ENCODE measurements at regions not wholly inside any gene's neighbourhood (a gene's known extent, or its start where the extent isn't known, plus 50 kb on each side); places are given as distances from the start of the nearest gene placed in this dataset.
"Not testable (repeated sequence)": the region's sequence is repeated elsewhere in the genome, so short reads cannot be mapped to it uniquely, and the experiment has no call there.

DNA sequence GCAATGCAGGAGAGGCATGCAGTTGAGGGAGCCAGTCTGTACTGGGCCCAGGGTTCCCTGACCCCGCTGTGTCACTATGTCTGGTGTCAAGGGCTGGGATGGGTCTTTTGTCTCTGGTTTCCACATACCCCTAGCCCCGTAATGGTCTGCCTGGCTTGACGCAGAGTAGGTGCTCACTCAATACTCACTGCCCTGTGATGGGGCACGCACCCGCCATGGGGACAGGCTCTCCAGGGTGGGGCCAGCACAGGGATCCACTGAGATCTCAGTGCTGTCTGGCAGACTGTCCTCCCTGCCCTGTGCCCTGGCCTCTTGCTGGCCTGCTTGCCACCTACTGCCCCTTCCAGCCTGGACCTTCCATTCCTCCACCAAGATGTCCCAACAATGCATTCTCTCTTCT is 101.7 kb upstream of the CD82 start:
- peaks cover 4% of the 10 kb centered on the region for H3K36me3 Mint-ChIP-seq
- H3K4me3 Mint-ChIP-seq, result no peak overlapping the region
- DNase-seq (ENCODE audit: low spot score in 2 of 2) (no peak), ATAC-seq (ENCODE audit: low read depth) (no peak)
- H3K9me3 Mint-ChIP-seq, result peaks cover 5% of the 10 kb centered on the region
- no peak overlapping the region for H3K27ac Mint-ChIP-seq
- H3K27me3 Mint-ChIP-seq, result peaks cover 10% of the 10 kb centered on the region
- H3K4me1 Mint-ChIP-seq, result no peaks in the 10 kb centered on the region

GRCh38 chr11:44464741-44465140 is 100.7 kb upstream of the CD82 start:
- Mint-ChIP-seq H3K4me1 (no peaks in the 10 kb centered on the region), H3K4me3 (no peak overlapping the region), H3K27ac (no peak overlapping the region), H3K36me3 (peaks cover 4% of the 10 kb centered on the region), H3K27me3 (peaks cover 12% of the 10 kb centered on the region), H3K9me3 (peaks cover 5% of the 10 kb centered on the region)
- ATAC-seq (ENCODE audit: low read depth), result no peak
- DNase-seq (ENCODE audit: low spot score in 2 of 2), result no peak

GRCh38 chr11:44466531-44467205 is 98.8 kb upstream of the CD82 start:
- Mint-ChIP-seq H3K36me3 (peaks cover 2% of the 10 kb centered on the region), H3K4me3 (no peak overlapping the region), H3K27ac (no peak overlapping the region), H3K9me3 (peaks cover 5% of the 10 kb centered on the region), H3K4me1 (no peaks in the 10 kb centered on the region), H3K27me3 (peaks cover 17% of the 10 kb centered on the region)
- no peak for DNase-seq (ENCODE audit: low spot score in 2 of 2)
- no peak for ATAC-seq (ENCODE audit: low read depth)

DNA sequence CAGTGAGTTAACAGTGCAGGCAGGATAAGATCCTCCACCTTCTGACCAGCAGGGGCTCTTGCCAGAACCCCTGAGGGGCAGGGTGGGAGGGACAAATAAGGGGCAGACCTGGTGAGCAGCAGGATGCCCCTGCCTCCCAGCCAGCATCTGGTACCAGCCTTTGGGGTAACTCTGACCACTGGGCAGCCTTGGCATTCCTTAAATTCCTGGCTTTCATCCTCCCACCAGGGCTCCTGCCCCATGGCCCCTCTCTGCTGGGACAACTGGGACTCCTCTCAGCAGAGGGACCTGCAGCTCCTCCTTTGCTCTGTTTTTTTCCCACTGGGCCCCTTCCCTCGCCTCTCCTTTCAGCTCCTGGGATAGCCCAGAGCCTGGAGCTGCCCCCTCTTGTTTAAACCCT is 98.0 kb upstream of the CD82 start:
- Mint-ChIP-seq H3K36me3 (peaks cover 2% of the 10 kb centered on the region), H3K4me1 (no peaks in the 10 kb centered on the region), H3K27ac (no peak overlapping the region), H3K27me3 (peaks cover 17% of the 10 kb centered on the region), H3K4me3 (no peak overlapping the region), H3K9me3 (peaks cover 5% of the 10 kb centered on the region)
- ATAC-seq (ENCODE audit: low read depth) (no peak), DNase-seq (ENCODE audit: low spot score in 2 of 2) (no peak)

DNA sequence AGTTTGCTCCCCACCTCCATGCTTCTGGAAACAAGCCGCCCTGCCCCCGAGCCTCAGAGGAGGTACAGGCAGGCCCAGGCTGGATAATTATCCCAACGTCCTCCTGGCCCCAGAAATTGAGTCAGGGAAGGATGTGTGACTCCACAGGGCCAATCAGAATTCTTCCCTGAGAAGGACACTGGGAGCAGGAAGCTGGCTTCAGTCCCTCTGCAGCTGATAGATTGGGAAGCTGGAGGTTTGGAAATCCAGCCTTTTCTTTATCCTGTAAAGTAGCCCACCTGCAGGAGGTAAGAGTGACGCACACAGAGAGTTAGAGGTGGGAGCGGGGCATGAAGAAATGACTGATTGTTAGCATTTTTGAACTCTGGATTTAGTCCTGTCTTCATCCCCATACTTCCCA is 97.5 kb upstream of the CD82 start:
- ATAC-seq (ENCODE audit: low read depth) (no peak), DNase-seq (ENCODE audit: low spot score in 2 of 2) (no peak)
- Mint-ChIP-seq H3K4me1 (no peaks in the 10 kb centered on the region), H3K9me3 (peaks cover 5% of the 10 kb centered on the region), H3K36me3 (peaks cover 2% of the 10 kb centered on the region), H3K27ac (no peak overlapping the region), H3K27me3 (peaks cover 17% of the 10 kb centered on the region), H3K4me3 (no peak overlapping the region)

DNA sequence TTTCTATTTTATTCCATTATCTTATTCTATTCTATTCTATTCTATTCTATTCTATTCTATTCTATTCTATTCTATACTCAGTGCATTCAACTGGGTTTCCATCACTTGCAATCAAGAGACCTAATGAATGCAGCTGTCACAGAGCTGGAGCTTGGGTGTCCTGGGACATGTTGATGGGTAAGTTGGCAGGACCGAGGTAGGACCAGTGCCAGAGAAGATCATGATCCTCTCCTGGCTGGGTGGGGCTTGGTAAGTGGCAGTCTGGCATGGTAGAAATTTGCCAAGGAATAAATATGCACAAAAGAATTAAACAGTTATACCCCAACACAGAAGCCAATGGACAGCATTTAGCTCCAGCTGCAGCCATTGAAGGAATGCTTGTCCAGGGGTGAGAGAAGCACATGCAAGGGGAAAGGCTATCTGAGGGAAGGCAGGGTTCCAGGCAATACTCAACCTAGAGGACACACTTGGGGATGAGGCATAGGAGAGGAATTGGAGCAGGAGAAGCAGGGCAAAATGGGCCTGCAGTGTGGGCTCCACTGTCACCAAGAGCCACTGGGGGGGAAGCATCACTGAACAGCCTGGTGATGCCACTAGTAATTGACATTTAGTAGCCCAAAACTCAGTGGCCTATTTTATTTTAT is 97.0 kb upstream of the CD82 start:
- no peaks in the 10 kb centered on the region for H3K4me1 Mint-ChIP-seq
- H3K27ac Mint-ChIP-seq, result no peak overlapping the region
- ATAC-seq (ENCODE audit: low read depth) (no peak), DNase-seq (ENCODE audit: low spot score in 2 of 2) (no peak)
- H3K27me3 Mint-ChIP-seq, result peaks cover 17% of the 10 kb centered on the region
- no peak overlapping the region for H3K4me3 Mint-ChIP-seq
- H3K9me3 Mint-ChIP-seq, result peaks cover 5% of the 10 kb centered on the region
- peaks cover 2% of the 10 kb centered on the region for H3K36me3 Mint-ChIP-seq

GRCh38 chr11:44469412-44469811 is 96.1 kb upstream of the CD82 start:
- Mint-ChIP-seq H3K27ac (no peak overlapping the region), H3K4me1 (no peaks in the 10 kb centered on the region), H3K36me3 (peaks cover 2% of the 10 kb centered on the region), H3K27me3 (peaks cover 19% of the 10 kb centered on the region), H3K9me3 (peaks cover 5% of the 10 kb centered on the region), H3K4me3 (no peak overlapping the region)
- ATAC-seq (ENCODE audit: low read depth) (no peak), DNase-seq (ENCODE audit: low spot score in 2 of 2) (no peak)

- no peak overlapping the region for H3K4me3 Mint-ChIP-seq
- H3K36me3 Mint-ChIP-seq, result peaks cover 3% of the 10 kb centered on the region
- peaks cover 28% of the 10 kb centered on the region for H3K27me3 Mint-ChIP-seq
- no peak for ATAC-seq (ENCODE audit: low read depth)
- peaks cover under 1% of the 10 kb centered on the region for H3K9me3 Mint-ChIP-seq
- H3K27ac Mint-ChIP-seq, result no peak overlapping the region
- no peak for DNase-seq (ENCODE audit: low spot score in 2 of 2)
- peaks cover 3% of the 10 kb centered on the region for H3K4me1 Mint-ChIP-seq
Measured at GRCh38 chr11:44470854-44471253, 94.6 kb upstream of the CD82 start.

DNA sequence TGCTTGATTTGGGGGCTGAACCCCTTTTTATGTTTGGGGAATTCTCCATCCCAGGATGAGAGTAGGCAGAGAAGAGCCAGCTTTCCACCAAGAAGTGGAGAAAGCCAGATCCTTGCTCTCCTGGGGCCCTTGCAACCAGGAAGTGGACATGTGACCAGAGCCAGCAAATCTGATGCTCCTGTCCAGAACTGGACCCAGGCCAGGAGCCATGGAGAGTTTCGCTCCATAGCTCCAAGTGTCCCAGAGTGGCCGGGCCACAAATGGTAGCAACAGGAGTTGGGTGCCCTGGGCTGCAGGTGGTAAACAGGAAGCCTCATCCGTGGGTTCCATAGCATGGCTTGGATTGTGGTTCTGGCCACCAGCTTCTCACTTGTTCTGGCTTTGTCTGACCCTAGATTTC is 93.9 kb upstream of the CD82 start:
- H3K4me1 Mint-ChIP-seq, result peaks cover 3% of the 10 kb centered on the region

DNA sequence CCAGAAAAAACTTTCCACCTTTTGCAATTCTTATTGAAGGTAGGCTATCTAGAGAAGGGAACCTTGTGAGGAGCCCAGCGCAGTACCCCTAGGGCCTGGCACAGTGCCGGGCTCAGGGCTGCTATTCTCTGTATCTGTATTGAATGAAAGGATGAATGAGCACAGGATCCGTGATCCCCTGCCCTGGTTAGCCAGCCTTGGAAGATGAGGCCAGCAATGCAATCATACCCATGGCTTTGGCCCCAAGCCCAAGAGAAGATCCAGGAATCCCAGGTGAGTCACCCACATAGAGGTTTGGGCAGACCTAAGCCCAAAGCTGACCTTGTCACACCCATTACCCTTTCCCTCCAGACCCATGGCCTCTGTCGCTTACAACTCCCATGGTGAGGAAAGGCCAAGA is 92.5 kb upstream of the CD82 start:
- ATAC-seq (ENCODE audit: low read depth), result no peak
- peaks cover 33% of the 10 kb centered on the region for H3K27me3 Mint-ChIP-seq
- DNase-seq (ENCODE audit: low spot score in 2 of 2), result no peak
- H3K4me3 Mint-ChIP-seq, result no peak overlapping the region
- peaks cover 3% of the 10 kb centered on the region for H3K9me3 Mint-ChIP-seq
- no peak overlapping the region for H3K27ac Mint-ChIP-seq
- H3K36me3 Mint-ChIP-seq, result peaks cover 5% of the 10 kb centered on the region
- H3K4me1 Mint-ChIP-seq, result peaks cover 3% of the 10 kb centered on the region

More for the DNA sequence above, 93.9 kb upstream of the CD82 start:
- ATAC-seq (ENCODE audit: low read depth) (no peak), DNase-seq (ENCODE audit: low spot score in 2 of 2) (no peak)
- H3K27me3 Mint-ChIP-seq, result peaks cover 31% of the 10 kb centered on the region
- H3K36me3 Mint-ChIP-seq, result peaks cover 5% of the 10 kb centered on the region
- H3K27ac Mint-ChIP-seq, result no peak overlapping the region
- peaks cover 1% of the 10 kb centered on the region for H3K9me3 Mint-ChIP-seq
- H3K4me3 Mint-ChIP-seq, result no peak overlapping the region

GRCh38 chr11:44474702-44475101 is 90.8 kb upstream of the CD82 start:
- Mint-ChIP-seq H3K36me3 (peaks cover 5% of the 10 kb centered on the region), H3K4me1 (peaks cover 3% of the 10 kb centered on the region), H3K4me3 (no peak overlapping the region), H3K27me3 (peaks cover 31% of the 10 kb centered on the region), H3K27ac (no peak overlapping the region), H3K9me3 (peaks cover 4% of the 10 kb centered on the region)
- DNase-seq (ENCODE audit: low spot score in 2 of 2) (no peak), ATAC-seq (ENCODE audit: low read depth) (no peak)

GRCh38 chr11:44475114-44475686 is 90.3 kb upstream of the CD82 start:
- Mint-ChIP-seq H3K27me3 (peaks cover 26% of the 10 kb centered on the region), H3K27ac (no peak overlapping the region), H3K9me3 (peaks cover 4% of the 10 kb centered on the region), H3K4me1 (peaks cover 3% of the 10 kb centered on the region), H3K4me3 (no peak overlapping the region), H3K36me3 (peaks cover 5% of the 10 kb centered on the region)
- ATAC-seq (ENCODE audit: low read depth) (no peak), DNase-seq (ENCODE audit: low spot score in 2 of 2) (no peak)

GRCh38 chr11:44482338-44482737 is 83.1 kb upstream of the CD82 start:
- not testable (repeated sequence) for H3K4me3 Mint-ChIP-seq; H3K27me3 Mint-ChIP-seq; ATAC-seq (ENCODE audit: low read depth); H3K27ac Mint-ChIP-seq; H3K4me1 Mint-ChIP-seq; H3K36me3 Mint-ChIP-seq; DNase-seq (ENCODE audit: low spot score in 2 of 2); H3K9me3 Mint-ChIP-seq

GRCh38 chr11:44483919-44484610 is 81.4 kb upstream of the CD82 start:
- peaks cover 2% of the 10 kb centered on the region for H3K27me3 Mint-ChIP-seq
- ATAC-seq (ENCODE audit: low read depth), result no peak
- DNase-seq (ENCODE audit: low spot score in 2 of 2), result no peak
- no peak overlapping the region for H3K27ac Mint-ChIP-seq
- H3K36me3 Mint-ChIP-seq, result peaks cover 2% of the 10 kb centered on the region
- H3K4me3 Mint-ChIP-seq, result no peak overlapping the region
- H3K4me1 Mint-ChIP-seq, result no peaks in the 10 kb centered on the region
- H3K9me3 Mint-ChIP-seq, result peaks cover 6% of the 10 kb centered on the region

Measured in memory B cell (primary cell).